HepG2 (cell line): ENCODE measurements at regions not wholly inside any gene's neighbourhood (a gene's known extent, or its start where the extent isn't known, plus 50 kb on each side); places are given as distances from the start of the nearest gene placed in this dataset.

Experiments used
- ATAC-seq: fragments of 200-7000 bp; cut with Tn5 transposase; 3 replicates; pipeline ENCODE4 v1.9.1; 2020; ENCODE audit warnings: mild to moderate bottlenecking, moderate library complexity
- BruUV-seq: library from RNA; stranded (reverse); fragments of 400-500 nt; replicated peaks from 2 replicates; lab custom pipeline; 2021; lab: Mats Ljungman, UMichigan
- CTCF ChIA-PET: fragments of 300-600 bp; formaldehyde crosslinking; extraction: SDS; loops from one replicate; lab custom pipeline; 2021; ENCODE audit warnings: low total read pairs, inconsistent platforms, low intra/inter-chr PET ratio; lab: Yijun Ruan, JAX
- POLR2A ChIA-PET: fragments of 350-600 bp; sonication (Branson Sonifier 250); formaldehyde crosslinking; loops from one replicate; lab custom pipeline; 2020; ENCODE audit warnings: antibody characterized with exemption, inconsistent platforms; lab: Yijun Ruan, JAX
- DNase-seq: peaks from one replicate; pipeline ENCODE4 v3.0.0-alpha.2; 2015; ENCODE audit warnings: low spot score
- FAIRE-seq: peaks from 3 replicates; lab custom pipeline; 2011; peaks lifted over from hg19 to GRCh38; lab: Jason Lieb, UNC
- H2AFZ ChIP-seq: one replicate; pipeline ENCODE4 v1.6.1; 2011; ENCODE audit warnings: low read length, inconsistent platforms
- H3K27ac ChIP-seq: fragments of 300-600 bp; 3 replicates; pipeline ENCODE4 v1.8.0; 2011; ENCODE audit warnings: mixed run types, mild to moderate bottlenecking, mixed read lengths, low read length, inconsistent platforms; ENCODE audit not compliant: insufficient read depth; ENCODE audit errors: extremely low read length
- H3K27me3 ChIP-seq, 2 experiments: fragments of 200-600 bp in 1 of 2; 2 replicates in 1 of 2; 3 replicates in 1 of 2; pipeline versions ENCODE4 v1.6.0 to v1.8.0; 2011; ENCODE audit warnings: low read length in 2 of 2, mild to moderate bottlenecking in 2 of 2, moderate library complexity in 2 of 2, inconsistent platforms in 1 of 2; ENCODE audit not compliant: insufficient read depth in 2 of 2, control insufficient read depth in 1 of 2
- H3K36me3 ChIP-seq, 2 experiments: fragments of 200-600 bp in 1 of 2; replicated peaks in 1 of 2; 2 replicates in 1 of 2; 3 replicates in 1 of 2; pipeline versions ENCODE4 v1.5.1 to v1.8.0; 2011; ENCODE audit warnings: low read length in 2 of 2, inconsistent platforms in 1 of 2; ENCODE audit not compliant: insufficient read depth in 2 of 2, control insufficient read depth in 1 of 2
- H3K4me1 ChIP-seq: 2 replicates; pipeline ENCODE4 v1.5.1; 2012; ENCODE audit warnings: low read length, inconsistent platforms; ENCODE audit not compliant: insufficient read depth
- H3K4me2 ChIP-seq: 2 replicates; pipeline ENCODE4 v1.6.0; 2011; ENCODE audit warnings: low read depth, low read length, inconsistent platforms
- H3K4me3 ChIP-seq, 3 experiments: fragments of 200-600 bp in 1 of 3; sonication (generic), shearing (Covaris generic) in 1 of 3; replicated peaks in 1 of 3; 2 replicates each; pipeline ENCODE4 v1.5.1; 2011 to 2016; ENCODE audit warnings: low read length in 3 of 3, inconsistent platforms in 2 of 3, low read depth in 2 of 3, mild to moderate bottlenecking in 2 of 3, control low read depth in 1 of 3, mixed read lengths in 1 of 3; ENCODE audit not compliant: insufficient read depth in 1 of 3
- H3K79me2 ChIP-seq: one replicate; pipeline ENCODE4 v1.6.1; 2011; ENCODE audit warnings: low read length, inconsistent platforms; ENCODE audit not compliant: insufficient read depth
- H3K9ac ChIP-seq: 2 replicates; pipeline ENCODE4 v1.6.0; 2011; ENCODE audit warnings: mild to moderate bottlenecking, low read depth, low read length, inconsistent platforms; ENCODE audit not compliant: insufficient read depth
- H3K9me3 ChIP-seq: 2 replicates; pipeline ENCODE4 v1.5.1; 2012; ENCODE audit warnings: mild to moderate bottlenecking, low read length
- H4K20me1 ChIP-seq: 2 replicates; pipeline ENCODE4 v1.6.0; 2011; ENCODE audit warnings: inconsistent platforms, mild to moderate bottlenecking, low read length, moderate library complexity; ENCODE audit not compliant: insufficient read depth
- CEBPG ChIP-seq: IDR thresholded peaks from 2 replicates; pipeline ENCODE4 v1.6.1; 2016
- GABPB1 ChIP-seq: IDR thresholded peaks from 2 replicates; pipeline ENCODE4 v1.6.1; 2016; ENCODE audit warnings: mild to moderate bottlenecking, missing genetic modification reagents, moderate library complexity, missing compliant biosample characterization
- JUNB ChIP-seq: sonication (generic); formaldehyde crosslinking; IDR thresholded peaks from 2 replicates; pipeline ENCODE4 v1.8.0; 2022; ENCODE audit warnings: missing genetic modification reagents, mild to moderate bottlenecking, borderline replicate concordance
- KMT2B ChIP-seq: IDR thresholded peaks from 2 replicates; pipeline ENCODE4 v1.6.1; 2016; ENCODE audit warnings: missing genetic modification reagents, missing compliant biosample characterization
- SNAPC2 ChIP-seq: sonication (generic); formaldehyde crosslinking; IDR thresholded peaks from 2 replicates; pipeline ENCODE4 v1.8.1; 2022; ENCODE audit warnings: mild to moderate bottlenecking, missing genetic modification reagents
- TIGD3 ChIP-seq: sonication (generic); formaldehyde crosslinking; IDR thresholded peaks from 2 replicates; pipeline ENCODE4 v1.5.1; 2020; ENCODE audit warnings: mild to moderate bottlenecking, missing genetic modification reagents, borderline replicate concordance
- ZHX2 ChIP-seq, 2 experiments: sonication (generic) in 1 of 2; formaldehyde crosslinking in 1 of 2; IDR thresholded peaks; 2 replicates each; pipeline versions ENCODE4 v1.6.1 to v1.9.0; 2014 to 2022; ENCODE audit warnings: antibody characterized with exemption in 1 of 2, borderline replicate concordance in 1 of 2, inconsistent platforms in 1 of 2, low read depth in 1 of 2, missing genetic modification reagents in 1 of 2
- ZNF136 ChIP-seq: sonication (generic); formaldehyde crosslinking; IDR thresholded peaks from 2 replicates; pipeline ENCODE4 v1.8.1; 2022; ENCODE audit warnings: low read depth, mild to moderate bottlenecking, moderate library complexity, missing genetic modification reagents
- ZNF296 ChIP-seq: sonication (generic); formaldehyde crosslinking; conservative IDR thresholded peaks from 2 replicates; pipeline ENCODE4 v1.5.0; 2020; ENCODE audit warnings: mild to moderate bottlenecking, missing genetic modification reagents
- ZNF317 ChIP-seq: sonication (generic); formaldehyde crosslinking; IDR thresholded peaks from 2 replicates; pipeline ENCODE4 v1.5.0; 2020; ENCODE audit warnings: mild to moderate bottlenecking, missing genetic modification reagents
- ZNF34 ChIP-seq: sonication (generic); formaldehyde crosslinking; IDR thresholded peaks from 2 replicates; pipeline ENCODE4 v1.4.0; 2020; ENCODE audit warnings: mild to moderate bottlenecking, missing genetic modification reagents, borderline replicate concordance
- ZNF414 ChIP-seq: sonication (generic); formaldehyde crosslinking; IDR thresholded peaks from 2 replicates; pipeline ENCODE4 v1.5.0; 2020; ENCODE audit warnings: missing genetic modification reagents
- ZNF790 ChIP-seq: sonication (generic); formaldehyde crosslinking; IDR thresholded peaks from 2 replicates; pipeline ENCODE4 v1.8.0; 2022; ENCODE audit warnings: missing genetic modification reagents, mild to moderate bottlenecking, borderline replicate concordance
- ZXDC ChIP-seq: sonication (generic); formaldehyde crosslinking; IDR thresholded peaks from 2 replicates; pipeline ENCODE4 v1.5.0; 2020; ENCODE audit warnings: mild to moderate bottlenecking, missing genetic modification reagents
- WGBS: methylation state at CpG from one replicate; pipeline ENCODE4 v1.1.6; 2017; ENCODE audit warnings: low lambda C conversion rate; 5-methylcytosine and 5-hydroxymethylcytosine counted together
- in situ Hi-C: cut with HindIII; loops from 2 replicates; pipeline ENCODE4 v1.10.0; 2017; ENCODE audit warnings: low pct_unique_long_range_greater_than_20kb; ENCODE audit not compliant: extremely low pct_ligation_motif_present
- intact Hi-C: fragments of 100-400 bp; cut with micrococcal nuclease; formaldehyde crosslinking; loops from one replicate; pipeline ENCODE4 v1.10.0; 2022; ENCODE audit not compliant: unreplicated experiment

GRCh38 chr14:89542786-89543424 lies 125.9 kb upstream of the FOXN3 start:
- intact Hi-C loops (loop anchor here (5.0 to 10.0 kb wide), 2 partner anchors 44 to 372 kb away; no protein-coding TSS in a partner anchor), in situ Hi-C loops (no loop called here)
- CTCF ChIA-PET, result no interaction called here
- H2AFZ ChIP-seq, result no peak overlapping the region
- no peaks in the 10 kb centered on the region for H3K36me3 ChIP-seq
- H3K4me1 ChIP-seq, result peaks cover 66% of the 10 kb centered on the region
- BruUV-seq, result no TSS peak
- H3K79me2 ChIP-seq, result peaks cover 18% of the 10 kb centered on the region
- no peaks in the 10 kb centered on the region for H3K9me3 ChIP-seq
- no peak overlapping the region for H3K9ac ChIP-seq
- H3K4me2 ChIP-seq, result no peak overlapping the region
- ATAC-seq (no peak), FAIRE-seq (no peak), DNase-seq (no peak)
- 79% methylated on average over 4 of the region's 4 CpGs for WGBS
- no peaks in the 10 kb centered on the region for H3K27me3 ChIP-seq
- no peaks in the 10 kb centered on the region for H4K20me1 ChIP-seq
- no peak overlapping the region for H3K4me3 ChIP-seq
- POLR2A ChIA-PET, result no interaction called here
- no peak overlapping the region for H3K27ac ChIP-seq
- TF ChIP-seq ZXDC (CRISPR knock-in tag) (no peak), ZNF317 (CRISPR knock-in tag) (no peak), TIGD3 (CRISPR knock-in tag) (no peak), ZNF790 (CRISPR knock-in tag) (no peak), ZNF296 (CRISPR knock-in tag) (no peak), ZNF34 (CRISPR knock-in tag) (no peak), KMT2B (no peak), CEBPG (CRISPR knock-in tag) (no peak), ZNF414 (no peak), ZHX2 (IDR thresholded peaks at IDR 0.05; ENCODE audit: low read depth) (no peak), ZHX2 (CRISPR knock-in tag; IDR thresholded peaks at IDR 0.05; ENCODE audit: borderline replicate concordance) (no peak), JUNB (CRISPR knock-in tag) (no peak), GABPB1 (CRISPR knock-in tag) (no peak), ZNF136 (CRISPR knock-in tag) (no peak), SNAPC2 (CRISPR knock-in tag) (no peak)
